ENCODE measurements at regions not wholly inside any gene's neighbourhood (a gene's known extent, or its start where the extent isn't known, plus 50 kb on each side); places are given as distances from the start of the nearest gene placed in this dataset.
"Not testable (repeated sequence)": the region's sequence is repeated elsewhere in the genome, so short reads cannot be mapped to it uniquely, and the experiment has no call there.

GRCh38 chr4:38298868-38299713, 338.9 kb downstream of the PTTG2 start:
- Histone ChIP-seq H3K36me3 (ENCODE audit: insufficient read depth, insufficient read length, low read length) (no peaks in the 10 kb centered on the region), H3K4me1 (ENCODE audit: insufficient read depth, insufficient read length) (no peaks in the 10 kb centered on the region), H3K4me3 (ENCODE audit: insufficient read length, low read depth) (no peak overlapping the region), H3K27me3 (ENCODE audit: insufficient read depth, insufficient read length) (no peaks in the 10 kb centered on the region), H3K9ac (ENCODE audit: insufficient read length, low read depth) (no peak overlapping the region), H3K9me3 (ENCODE audit: insufficient read depth, low read length) (peaks cover 21% of the 10 kb centered on the region; the same call in 1 of the 2 replicates)
- TF ChIP-seq SUZ12 (IDR thresholded peaks at IDR 0.05; ENCODE audit: extremely low read depth, insufficient read depth, insufficient read length) (no peak), ZNF274 (IDR thresholded peaks at IDR 0.05; ENCODE audit: low read depth, low read length) (no peak), YY1 (IDR thresholded peaks at IDR 0.05; ENCODE audit: insufficient read depth, insufficient read length) (no peak)
- DNase-seq (ENCODE audit: low read depth, low spot score), result no peak

GRCh38 chr4:38302910-38303309, 342.7 kb downstream of the PTTG2 start:
- Histone ChIP-seq H3K36me3 (ENCODE audit: insufficient read depth, insufficient read length, low read length) (no peaks in the 10 kb centered on the region), H3K9me3 (ENCODE audit: insufficient read depth, low read length) (peaks cover 21% of the 10 kb centered on the region; the same call in 1 of the 2 replicates), H3K4me1 (ENCODE audit: insufficient read depth, insufficient read length) (no peaks in the 10 kb centered on the region), H3K4me3 (ENCODE audit: insufficient read length, low read depth) (no peak overlapping the region), H3K27me3 (ENCODE audit: insufficient read depth, insufficient read length) (no peaks in the 10 kb centered on the region), H3K9ac (ENCODE audit: insufficient read length, low read depth) (no peak overlapping the region)
- DNase-seq (ENCODE audit: low read depth, low spot score), result no peak
- TF ChIP-seq ZNF274 (IDR thresholded peaks at IDR 0.05; ENCODE audit: low read depth, low read length) (no peak), SUZ12 (IDR thresholded peaks at IDR 0.05; ENCODE audit: extremely low read depth, insufficient read depth, insufficient read length) (no peak), YY1 (IDR thresholded peaks at IDR 0.05; ENCODE audit: insufficient read depth, insufficient read length) (no peak)

- peaks cover 16% of the 10 kb centered on the region; the same call in 1 of the 2 replicates for H3K9me3 ChIP-seq (ENCODE audit: insufficient read depth, low read length)
- H3K4me1 ChIP-seq (ENCODE audit: insufficient read depth, insufficient read length); H3K27me3 ChIP-seq (ENCODE audit: insufficient read depth, insufficient read length); DNase-seq (ENCODE audit: low read depth, low spot score); H3K4me3 ChIP-seq (ENCODE audit: insufficient read length, low read depth); H3K9ac ChIP-seq (ENCODE audit: insufficient read length, low read depth); H3K36me3 ChIP-seq (ENCODE audit: insufficient read depth, insufficient read length, low read length): not testable (repeated sequence)
Observed at GRCh38 chr4:38304460-38304859, 344.3 kb downstream of the PTTG2 start.

- TF ChIP-seq SUZ12 (IDR thresholded peaks at IDR 0.05; ENCODE audit: extremely low read depth, insufficient read depth, insufficient read length) (no peak), YY1 (IDR thresholded peaks at IDR 0.05; ENCODE audit: insufficient read depth, insufficient read length) (no peak), ZNF274 (IDR thresholded peaks at IDR 0.05; ENCODE audit: low read depth, low read length) (no peak)
- Histone ChIP-seq H3K9me3 (ENCODE audit: insufficient read depth, low read length) (peaks cover 16% of the 10 kb centered on the region; the same call in 1 of the 2 replicates), H3K36me3 (ENCODE audit: insufficient read depth, insufficient read length, low read length) (no peaks in the 10 kb centered on the region), H3K27me3 (ENCODE audit: insufficient read depth, insufficient read length) (no peaks in the 10 kb centered on the region), H3K9ac (ENCODE audit: insufficient read length, low read depth) (no peak overlapping the region), H3K4me1 (ENCODE audit: insufficient read depth, insufficient read length) (peaks cover 3% of the 10 kb centered on the region), H3K4me3 (ENCODE audit: insufficient read length, low read depth) (no peak overlapping the region)
- DNase-seq (ENCODE audit: low read depth, low spot score), result no peak
Observed at GRCh38 chr4:38306482-38307071, 346.4 kb downstream of the PTTG2 start.

GRCh38 chr4:38308728-38309311, 348.6 kb downstream of the PTTG2 start:
- Histone ChIP-seq H3K9ac (ENCODE audit: insufficient read length, low read depth) (no peak overlapping the region), H3K27me3 (ENCODE audit: insufficient read depth, insufficient read length) (no peaks in the 10 kb centered on the region), H3K4me3 (ENCODE audit: insufficient read length, low read depth) (no peak overlapping the region), H3K4me1 (ENCODE audit: insufficient read depth, insufficient read length) (peaks cover 3% of the 10 kb centered on the region), H3K9me3 (ENCODE audit: insufficient read depth, low read length) (peaks cover 2% of the 10 kb centered on the region; the same call in 1 of the 2 replicates), H3K36me3 (ENCODE audit: insufficient read depth, insufficient read length, low read length) (no peaks in the 10 kb centered on the region)
- DNase-seq (ENCODE audit: low read depth, low spot score), result no peak
- TF ChIP-seq YY1 (IDR thresholded peaks at IDR 0.05; ENCODE audit: insufficient read depth, insufficient read length) (no peak), ZNF274 (IDR thresholded peaks at IDR 0.05; ENCODE audit: low read depth, low read length) (no peak), SUZ12 (IDR thresholded peaks at IDR 0.05; ENCODE audit: extremely low read depth, insufficient read depth, insufficient read length) (no peak)

GRCh38 chr4:38309471-38309870, 349.3 kb downstream of the PTTG2 start:
- TF ChIP-seq ZNF274 (IDR thresholded peaks at IDR 0.05; ENCODE audit: low read depth, low read length), result no peak
- TF ChIP-seq SUZ12 (IDR thresholded peaks at IDR 0.05; ENCODE audit: extremely low read depth, insufficient read depth, insufficient read length), result no peak
- TF ChIP-seq YY1 (IDR thresholded peaks at IDR 0.05; ENCODE audit: insufficient read depth, insufficient read length), result no peak
- no peak overlapping the region for H3K9ac ChIP-seq (ENCODE audit: insufficient read length, low read depth)
- no peaks in the 10 kb centered on the region for H3K36me3 ChIP-seq (ENCODE audit: insufficient read depth, insufficient read length, low read length)
- peaks cover 3% of the 10 kb centered on the region for H3K4me1 ChIP-seq (ENCODE audit: insufficient read depth, insufficient read length)
- no peak for DNase-seq (ENCODE audit: low read depth, low spot score)
- no peaks in the 10 kb centered on the region for H3K9me3 ChIP-seq (ENCODE audit: insufficient read depth, low read length)
- H3K27me3 ChIP-seq (ENCODE audit: insufficient read depth, insufficient read length), result no peaks in the 10 kb centered on the region
- H3K4me3 ChIP-seq (ENCODE audit: insufficient read length, low read depth), result no peak overlapping the region

- Histone ChIP-seq H3K9me3 (ENCODE audit: insufficient read depth, low read length) (no peaks in the 10 kb centered on the region), H3K4me3 (ENCODE audit: insufficient read length, low read depth) (no peak overlapping the region), H3K9ac (ENCODE audit: insufficient read length, low read depth) (no peak overlapping the region), H3K27me3 (ENCODE audit: insufficient read depth, insufficient read length) (no peaks in the 10 kb centered on the region), H3K36me3 (ENCODE audit: insufficient read depth, insufficient read length, low read length) (no peaks in the 10 kb centered on the region), H3K4me1 (ENCODE audit: insufficient read depth, insufficient read length) (peaks cover 3% of the 10 kb centered on the region)
- no peak for TF ChIP-seq SUZ12 (IDR thresholded peaks at IDR 0.05; ENCODE audit: extremely low read depth, insufficient read depth, insufficient read length)
- no peak for TF ChIP-seq YY1 (IDR thresholded peaks at IDR 0.05; ENCODE audit: insufficient read depth, insufficient read length)
- TF ChIP-seq ZNF274 (IDR thresholded peaks at IDR 0.05; ENCODE audit: low read depth, low read length), result no peak
- no peak for DNase-seq (ENCODE audit: low read depth, low spot score)
Observed at GRCh38 chr4:38310446-38311043, 350.3 kb downstream of the PTTG2 start.
